Skin of body (tissue), 1 donor: ENCODE measurements at regions not wholly inside any gene's neighbourhood (a gene's known extent, or its start where the extent isn't known, plus 50 kb on each side); places are given as distances from the start of the nearest gene placed in this dataset.

Experiments
- DNase-seq: peaks from one replicate; lab custom pipeline; 2025; lab: John Stamatoyannopoulos, UW

DNA sequence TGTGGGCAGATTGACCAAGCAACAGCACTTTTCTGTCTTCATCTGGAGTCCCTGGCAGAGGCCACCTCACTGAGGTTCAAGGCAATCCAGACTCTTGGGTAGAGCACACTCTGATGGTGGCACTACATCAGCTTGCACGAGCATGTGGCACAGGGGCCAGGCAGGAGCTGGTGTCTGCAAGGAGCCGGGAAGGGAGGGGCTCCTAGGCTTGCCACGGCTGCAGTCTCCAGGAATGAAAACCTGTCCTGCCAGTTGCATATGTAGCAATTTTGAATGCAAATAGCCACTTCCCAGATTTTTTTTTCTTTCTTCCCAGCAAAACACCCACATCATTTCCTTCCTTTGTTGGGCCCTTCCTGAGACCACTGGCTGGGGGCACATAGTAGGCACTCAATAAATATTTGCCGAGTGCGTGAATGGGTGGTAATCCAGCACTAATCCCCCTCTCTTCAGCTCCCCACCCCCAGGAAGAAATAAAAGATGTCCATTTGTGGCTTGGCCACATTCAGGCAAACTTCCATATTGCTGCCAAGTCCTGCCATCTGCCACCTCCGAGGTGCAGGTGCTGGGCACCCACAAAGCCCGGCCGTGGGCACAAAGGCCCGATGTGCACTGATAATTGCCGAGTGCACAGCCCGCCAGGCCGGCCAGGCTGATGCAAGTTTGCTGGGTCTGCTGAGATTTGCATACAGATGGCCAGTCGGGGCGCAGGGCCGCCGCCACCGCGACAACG is 72.4 kb downstream of the MYCN start:
- no peak for DNase-seq

DNA sequence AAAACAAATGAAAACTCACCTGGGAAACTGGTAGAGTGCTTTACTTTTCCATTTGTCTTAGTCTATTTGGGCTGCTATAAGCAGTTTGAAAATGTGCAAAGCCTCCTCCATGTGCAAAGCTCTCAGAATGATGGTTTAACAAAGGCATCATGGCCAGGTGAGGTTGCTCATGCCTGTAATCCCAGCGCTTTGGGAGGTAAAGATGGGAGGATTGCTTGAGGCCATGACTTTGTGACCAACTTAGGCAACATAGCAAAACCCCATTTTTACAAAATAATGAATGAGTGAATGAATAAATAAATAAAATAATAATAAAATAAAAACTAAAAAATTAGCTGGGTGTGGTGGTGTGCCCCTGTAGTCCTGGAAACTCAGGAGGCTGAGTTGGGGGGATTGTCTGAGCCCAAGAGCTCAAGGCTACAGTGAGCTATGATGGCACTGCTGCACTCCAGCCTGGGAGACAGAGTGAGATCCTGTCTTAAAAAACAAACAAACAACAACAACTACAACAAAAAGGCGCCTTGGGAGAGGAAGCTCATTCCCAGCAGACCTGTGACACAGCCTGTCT is 71.8 kb downstream of the MYCN start:
- no peak for DNase-seq

- no peak for DNase-seq
These were observed 71.2 kb downstream of the MYCN start for GRCh38 chr2:16011621-16011960.

GRCh38 chr2:16010951-16011620 is 70.7 kb downstream of the MYCN start:
- no peak for DNase-seq

GRCh38 chr2:16010011-16010410 is 69.7 kb downstream of the MYCN start:
- no peak for DNase-seq

GRCh38 chr2:16009560-16009959 is 69.2 kb downstream of the MYCN start:
- DNase-seq: no peak

GRCh38 chr2:16008856-16009255 is 68.5 kb downstream of the MYCN start:
- DNase-seq: no peak

DNA sequence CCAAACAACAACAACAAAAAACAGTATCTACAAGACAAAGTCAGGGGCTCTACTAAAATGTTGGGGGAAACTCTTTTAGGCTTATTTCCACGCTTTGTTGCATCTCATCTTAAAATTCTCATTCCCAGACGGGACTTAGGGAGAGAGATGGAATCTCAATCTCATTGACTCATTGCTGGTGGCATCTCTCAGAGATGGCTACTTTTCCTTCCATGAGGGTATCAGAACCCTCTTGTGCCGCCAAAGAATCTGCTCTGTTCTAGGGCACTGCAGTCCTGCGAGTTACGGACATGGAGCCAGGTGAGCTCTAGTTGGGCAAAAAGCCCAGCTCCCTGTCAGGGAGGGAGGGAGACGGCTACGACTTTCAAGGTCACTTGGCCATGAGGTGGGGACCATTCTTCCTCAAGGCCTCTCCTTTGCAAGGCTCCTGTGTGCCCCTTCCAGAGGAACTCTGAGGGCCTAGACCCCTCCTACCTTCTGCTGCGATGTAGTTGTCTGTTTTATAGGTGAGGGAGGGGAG is 68.0 kb downstream of the MYCN start:
- DNase-seq: no peak

DNA sequence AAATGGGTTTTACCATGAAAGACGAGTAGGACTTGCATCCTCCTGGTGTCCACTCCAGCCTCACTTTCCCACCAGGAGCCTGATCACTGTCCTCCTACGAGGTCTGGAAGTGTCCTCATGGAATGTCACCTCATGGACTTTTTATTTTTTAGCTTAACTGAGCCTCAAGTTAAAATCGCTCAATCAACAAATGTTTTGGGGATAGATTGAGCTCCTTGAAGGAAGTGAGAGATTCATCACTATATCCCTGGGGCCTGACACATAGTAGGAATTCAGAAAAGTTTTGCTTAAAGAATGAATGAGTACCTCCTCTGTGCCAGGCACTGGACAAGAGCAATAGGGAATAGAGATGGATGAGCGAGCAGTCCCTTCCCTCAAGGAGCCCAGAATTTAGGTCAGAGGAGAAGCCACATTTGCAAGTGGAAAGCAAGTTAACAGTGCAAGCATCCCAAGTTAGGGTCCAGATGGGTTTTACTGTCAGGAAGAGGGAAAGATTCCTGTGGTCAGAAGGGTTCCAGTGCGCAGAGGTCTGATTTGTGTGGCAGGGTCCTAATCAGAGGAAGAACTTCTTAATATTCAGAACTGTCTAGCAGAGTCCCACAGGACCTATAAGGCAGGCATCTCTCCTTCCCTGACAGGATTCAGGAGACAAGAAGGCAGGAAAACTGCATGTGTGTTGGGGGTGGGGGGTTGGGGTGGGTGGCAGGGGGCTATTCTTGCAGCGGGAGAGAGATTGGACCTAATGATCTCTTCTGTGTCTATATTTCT is 67.0 kb downstream of the MYCN start:
- no peak for DNase-seq

- no peak for DNase-seq
These were observed 66.3 kb downstream of the MYCN start for GRCh38 chr2:16006537-16007166.

- no peak for DNase-seq
These were observed 65.6 kb downstream of the MYCN start for GRCh38 chr2:16005816-16006536.

DNA sequence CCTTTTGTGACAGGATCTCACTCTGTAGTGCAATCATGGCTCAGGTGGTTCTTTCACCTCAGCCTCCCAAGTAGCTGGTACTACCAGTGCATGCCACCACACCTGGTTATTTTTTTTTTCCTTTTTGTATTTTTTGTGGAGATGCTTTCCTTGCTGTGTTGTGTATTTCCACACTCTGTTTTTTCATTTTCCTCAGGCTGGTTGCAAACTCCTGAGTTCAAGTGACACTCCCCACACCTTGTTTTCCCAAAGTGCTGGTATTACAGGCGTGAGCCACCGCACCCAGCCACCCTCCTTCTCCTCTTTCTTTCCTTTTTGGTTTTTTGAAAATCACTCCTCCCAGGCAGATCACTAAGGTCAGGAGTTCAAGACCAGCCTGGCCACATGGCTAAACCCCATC is 65.0 kb downstream of the MYCN start:
- DNase-seq: no peak

DNA sequence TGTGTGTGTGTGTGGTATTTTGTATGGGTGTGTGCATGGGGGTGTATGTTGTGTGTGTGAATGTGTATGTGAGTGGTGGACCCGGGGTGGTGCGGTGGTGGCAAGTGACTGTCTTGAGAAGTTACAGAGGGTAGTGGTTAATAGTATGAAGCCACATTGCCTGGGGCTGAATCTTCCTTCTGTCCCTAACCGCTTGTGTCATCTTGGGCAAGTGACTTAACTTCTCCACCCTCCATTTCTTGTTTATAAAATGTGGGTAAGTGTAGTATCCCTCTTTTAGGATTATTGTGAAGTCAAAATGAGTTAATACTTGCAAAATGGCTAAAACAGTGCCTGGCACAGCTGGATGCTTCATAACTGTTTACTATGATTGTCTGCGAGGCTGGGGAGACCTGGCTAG is 63.5 kb downstream of the MYCN start:
- no peak for DNase-seq

- no peak for DNase-seq
These were observed 62.8 kb downstream of the MYCN start for GRCh38 chr2:16003152-16003551.

GRCh38 chr2:16002575-16002974 is 62.2 kb downstream of the MYCN start:
- no peak for DNase-seq

DNA sequence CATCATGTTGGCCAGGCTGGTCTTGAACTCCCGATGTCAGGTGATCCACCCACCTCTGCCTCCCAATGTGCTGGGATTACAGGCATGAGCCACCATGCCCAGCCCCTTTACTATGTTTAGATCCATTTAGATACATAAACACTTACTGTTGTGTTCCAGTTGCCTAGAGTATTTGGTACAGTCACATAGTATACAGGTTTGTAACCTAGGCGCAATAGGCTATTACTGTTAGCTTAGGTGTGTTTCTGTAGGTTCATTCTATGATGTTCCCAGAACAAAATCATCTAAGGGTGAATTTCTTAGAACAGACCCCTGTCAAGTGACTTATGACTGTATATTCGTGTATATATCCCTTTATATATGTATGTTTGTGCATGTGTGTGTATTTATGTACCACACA is 61.8 kb downstream of the MYCN start:
- DNase-seq: no peak

DNA sequence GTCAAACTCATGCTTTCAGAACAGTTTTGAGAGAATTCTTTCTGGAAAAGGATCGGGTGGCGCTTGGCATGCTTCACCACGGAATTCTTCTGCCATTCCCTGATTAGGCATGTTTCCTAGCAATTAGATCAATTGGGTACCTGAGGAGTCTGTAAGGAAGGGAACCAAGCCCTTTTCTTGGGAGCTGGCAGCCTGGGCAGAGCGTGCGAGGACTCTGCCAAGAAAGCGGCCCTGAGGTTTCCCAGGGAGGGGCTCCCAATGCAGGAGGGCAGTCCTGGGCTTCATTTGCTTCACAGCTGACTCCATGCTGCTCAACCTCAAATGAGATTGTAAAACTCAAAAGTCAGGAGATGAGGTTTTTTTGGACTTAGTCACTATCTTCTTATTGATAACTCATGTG is 60.3 kb downstream of the MYCN start:
- DNase-seq: no peak

DNA sequence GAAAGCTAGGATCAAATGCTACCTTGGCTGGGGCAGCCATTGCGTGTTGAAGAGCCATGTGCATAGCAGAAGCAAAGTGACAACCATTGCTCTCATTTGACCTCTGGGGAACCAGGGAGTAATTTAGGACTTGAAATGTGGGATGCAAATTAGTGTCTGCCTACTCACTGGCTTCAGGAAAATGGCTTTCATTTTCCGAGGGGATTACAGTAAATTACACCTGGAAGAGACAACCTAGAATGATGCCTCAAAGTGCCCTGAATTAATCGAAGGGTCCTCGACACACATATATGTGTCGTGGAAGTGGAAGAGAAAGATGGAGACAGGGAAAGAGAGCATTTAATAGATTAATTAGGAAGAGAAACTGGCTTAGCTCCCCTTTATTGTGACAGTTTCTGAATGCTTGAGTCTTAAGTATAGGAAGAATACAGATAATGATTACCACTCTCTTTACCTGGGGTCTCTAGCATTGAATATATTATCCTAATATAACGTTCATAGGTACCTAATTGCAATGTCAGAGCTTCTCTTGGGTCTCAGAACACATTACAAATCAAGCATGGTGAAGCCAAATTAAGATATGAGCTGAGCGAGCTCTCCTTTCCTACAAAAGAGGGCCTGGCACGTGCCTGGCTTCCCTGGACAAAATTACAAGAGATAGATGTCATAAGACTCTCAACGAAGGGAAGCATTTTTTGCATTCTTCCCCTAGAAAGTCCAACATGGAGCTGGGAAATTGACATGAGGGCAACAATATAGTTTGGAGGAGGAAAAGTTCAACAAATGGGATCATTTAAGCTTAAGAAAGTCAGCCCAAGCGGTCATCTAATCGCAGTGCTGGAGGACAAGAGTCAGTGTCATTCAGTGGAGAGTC is 59.5 kb downstream of the MYCN start:
- no peak for DNase-seq

DNA sequence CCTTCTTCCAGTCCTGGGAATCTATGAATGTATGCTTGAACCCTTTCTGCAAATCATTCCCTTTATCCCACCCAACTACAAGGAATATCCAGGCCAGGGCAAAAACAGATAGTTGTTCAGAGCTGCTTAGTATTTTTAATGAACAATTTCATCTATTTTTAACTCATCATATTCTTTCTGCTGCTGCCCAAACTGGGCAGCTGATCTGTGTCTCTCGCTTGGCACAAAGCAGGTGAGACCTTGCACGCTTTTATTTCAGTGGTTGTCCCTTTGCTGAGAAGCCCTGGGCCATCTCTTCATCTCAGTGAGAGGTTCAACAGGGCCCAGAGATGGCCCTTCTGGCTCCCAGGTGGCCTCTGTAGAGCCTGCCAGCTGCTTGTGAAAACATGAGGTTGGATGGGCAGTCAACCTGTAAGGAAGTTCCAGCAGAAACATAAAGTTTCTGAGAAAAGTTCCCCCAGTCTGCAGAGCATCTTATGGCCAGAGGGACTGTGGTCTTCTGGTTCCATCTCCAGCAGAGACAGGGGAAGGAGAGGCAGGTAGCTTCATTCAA is 57.5 kb downstream of the MYCN start:
- no peak for DNase-seq
